H1 (cell line): ENCODE measurements at regions not wholly inside any gene's neighbourhood (a gene's known extent, or its start where the extent isn't known, plus 50 kb on each side); places are given as distances from the start of the nearest gene placed in this dataset.

Experiments used
- CTCF ChIA-PET: fragments of 300-600 bp; sonication (Branson Sonifier 250); formaldehyde crosslinking; loops from one replicate; lab custom pipeline; 2021; ENCODE audit not compliant: partially characterized antibody; lab: Charles Lee
- POLR2A ChIA-PET: fragments of 300-600 bp; sonication (Branson Sonifier 250); formaldehyde crosslinking; loops from one replicate; lab custom pipeline; 2021; ENCODE audit warnings: inconsistent platforms; ENCODE audit not compliant: partially characterized antibody; lab: Charles Lee
- DNase-seq, 2 experiments: peaks; one replicate each; pipeline versions ENCODE4 v3.0.0 to v3.0.0-alpha.2; 2010 to 2022; ENCODE audit warnings: low spot score in 2 of 2, low read depth in 1 of 2, mixed read lengths in 1 of 2
- FAIRE-seq: peaks from 2 replicates; lab custom pipeline; 2011; peaks lifted over from hg19 to GRCh38; lab: Jason Lieb, UNC
- H2AFZ ChIP-seq: 2 replicates; pipeline ENCODE4 v1.8.1; 2012; ENCODE audit warnings: low read length, inconsistent platforms
- H2AK5ac ChIP-seq: 2 replicates; pipeline ENCODE4 v1.6.1; 2013; ENCODE audit warnings: low read depth, low read length
- H2BK120ac ChIP-seq: replicated peaks from 2 replicates; pipeline ENCODE3; 2013; ENCODE audit warnings: low read depth, low read length, inconsistent platforms
- H2BK12ac ChIP-seq: 2 replicates; pipeline ENCODE4 v1.6.1; 2013; ENCODE audit warnings: low read depth, low read length
- H2BK15ac ChIP-seq: 2 replicates; pipeline ENCODE4 v1.6.1; 2013; ENCODE audit warnings: low read length
- H2BK20ac ChIP-seq: 2 replicates; pipeline ENCODE4 v1.6.1; 2013; ENCODE audit warnings: low read length
- H2BK5ac ChIP-seq: 2 replicates; pipeline ENCODE4 v1.6.1; 2013; ENCODE audit warnings: low read depth, low read length
- H3K14ac ChIP-seq: 2 replicates; pipeline ENCODE4 v1.6.1; 2013; ENCODE audit warnings: inconsistent platforms; ENCODE audit not compliant: insufficient read length
- H3K18ac ChIP-seq: 2 replicates; pipeline ENCODE4 v1.6.1; 2013; ENCODE audit warnings: low read length; ENCODE audit errors: extremely low read depth
- H3K23ac ChIP-seq: 2 replicates; pipeline ENCODE4 v1.6.1; 2013; ENCODE audit warnings: inconsistent platforms; ENCODE audit not compliant: insufficient read length
- H3K23me2 ChIP-seq: 2 replicates; pipeline ENCODE4 v1.6.1; 2013; ENCODE audit warnings: low read depth, low read length
- H3K27ac ChIP-seq: 2 replicates; pipeline ENCODE4 v1.6.1; 2011; ENCODE audit warnings: low read depth, low read length, inconsistent platforms
- H3K27me3 ChIP-seq, 4 experiments: replicated peaks in 1 of 4; 1 replicate in 1 of 4; 2 replicates in 3 of 4; pipeline versions ENCODE4 v1.6.1 to v1.8.1; 2011 to 2013; ENCODE audit warnings: low read length in 3 of 4, mild to moderate bottlenecking in 3 of 4, inconsistent platforms in 2 of 4, mixed read lengths in 2 of 4, moderate library complexity in 1 of 4; ENCODE audit not compliant: control insufficient read depth in 3 of 4, insufficient read depth in 3 of 4; ENCODE audit errors: extremely low read depth in 1 of 4
- H3K36me3 ChIP-seq, 4 experiments: 2 replicates each; pipeline versions ENCODE4 v1.6.1 to v1.8.1; 2011 to 2013; ENCODE audit warnings: mild to moderate bottlenecking in 4 of 4, low read length in 3 of 4, moderate library complexity in 2 of 4, control low read depth in 1 of 4, inconsistent platforms in 1 of 4; ENCODE audit not compliant: insufficient read depth in 4 of 4, control insufficient read depth in 2 of 4
- H3K4ac ChIP-seq: replicated peaks from 2 replicates; pipeline ENCODE3; 2013; ENCODE audit warnings: low read length, low read depth, mixed read lengths, inconsistent platforms; ENCODE audit not compliant: insufficient read length
- H3K4me1 ChIP-seq, 4 experiments: replicated peaks in 1 of 4; 1 replicate in 1 of 4; 2 replicates in 3 of 4; pipeline versions ENCODE4 v1.6.1 to v1.8.1; 2011 to 2013; ENCODE audit warnings: low read length in 3 of 4, inconsistent platforms in 2 of 4, mixed read lengths in 1 of 4; ENCODE audit not compliant: insufficient read depth in 4 of 4, control insufficient read depth in 3 of 4
- H3K4me2 ChIP-seq, 2 experiments: 2 replicates each; pipeline versions ENCODE4 v1.6.1 to v1.8.1; 2011 to 2013; ENCODE audit warnings: low read depth in 2 of 2, low read length in 2 of 2, control low read depth in 1 of 2, inconsistent platforms in 1 of 2, mild to moderate bottlenecking in 1 of 2; ENCODE audit not compliant: insufficient read depth in 1 of 2
- H3K4me3 ChIP-seq, 4 experiments: fragments of 200-600, 300-600 bp in 1 of 4; sonication (generic), shearing (Covaris generic), sonication (Bioruptor Twin) in 1 of 4; 2 replicates each; pipeline versions ENCODE4 v1.5.1 to v1.8.1; 2011 to 2016; ENCODE audit warnings: low read length in 4 of 4, low read depth in 3 of 4, control low read depth in 2 of 4, inconsistent platforms in 2 of 4, mild to moderate bottlenecking in 2 of 4, mixed read lengths in 1 of 4, moderate library complexity in 1 of 4; ENCODE audit not compliant: insufficient read depth in 2 of 4; ENCODE audit errors: extremely low read depth in 1 of 4
- H3K56ac ChIP-seq: replicated peaks from 2 replicates; pipeline ENCODE3; 2013; ENCODE audit warnings: low read depth, mild to moderate bottlenecking, mixed read lengths, low read length, inconsistent platforms; ENCODE audit not compliant: insufficient read length
- H3K79me1 ChIP-seq: 2 replicates; pipeline ENCODE4 v1.6.1; 2013; ENCODE audit warnings: low read depth, low read length, control low read depth
- H3K79me2 ChIP-seq, 2 experiments: 2 replicates each; pipeline versions ENCODE4 v1.6.1 to v1.8.1; 2012 to 2013; ENCODE audit warnings: low read length in 2 of 2, mild to moderate bottlenecking in 2 of 2, inconsistent platforms in 1 of 2; ENCODE audit not compliant: insufficient read depth in 2 of 2, control insufficient read depth in 1 of 2
- H3K9ac ChIP-seq, 4 experiments: replicated peaks in 1 of 4; 1 replicate in 1 of 4; 2 replicates in 3 of 4; pipeline versions ENCODE4 v1.6.1 to v1.8.1; 2011 to 2013; ENCODE audit warnings: low read depth in 3 of 4, low read length in 3 of 4, control low read depth in 2 of 4, mild to moderate bottlenecking in 2 of 4, moderate library complexity in 2 of 4, inconsistent platforms in 1 of 4; ENCODE audit errors: extremely low read depth in 1 of 4
- H3K9me3 ChIP-seq, 2 experiments: 2 replicates each; pipeline versions ENCODE4 v1.6.1 to v1.8.1; 2012 to 2013; ENCODE audit warnings: mild to moderate bottlenecking in 2 of 2, moderate library complexity in 2 of 2, control low read depth in 1 of 2, inconsistent platforms in 1 of 2, low read depth in 1 of 2, low read length in 1 of 2, mixed read lengths in 1 of 2; ENCODE audit not compliant: insufficient read depth in 2 of 2
- H4K20me1 ChIP-seq, 2 experiments: replicated peaks in 1 of 2; 2 replicates each; pipeline versions ENCODE3 to v1.8.1; 2011 to 2013; ENCODE audit warnings: inconsistent platforms in 2 of 2, low read length in 2 of 2, mild to moderate bottlenecking in 1 of 2; ENCODE audit not compliant: insufficient read depth in 2 of 2, control insufficient read depth in 1 of 2
- H4K5ac ChIP-seq: 2 replicates; pipeline ENCODE4 v1.6.1; 2013; ENCODE audit warnings: low read length, low read depth, mixed read lengths, inconsistent platforms; ENCODE audit not compliant: insufficient read length
- H4K8ac ChIP-seq: 2 replicates; pipeline ENCODE4 v1.8.0; 2013; ENCODE audit warnings: mild to moderate bottlenecking, moderate library complexity, low read length, inconsistent platforms; ENCODE audit not compliant: insufficient read depth; ENCODE audit errors: extremely low read depth
- H4K91ac ChIP-seq: replicated peaks from 2 replicates; pipeline ENCODE3; 2013; ENCODE audit warnings: low read length, mixed read lengths, inconsistent platforms; ENCODE audit not compliant: insufficient read length
- SIX5 ChIP-seq: IDR thresholded peaks from 2 replicates; pipeline ENCODE4 v1.6.1; 2011; ENCODE audit warnings: mild to moderate bottlenecking, low read depth, low read length
- SP4 ChIP-seq: IDR thresholded peaks from 2 replicates; pipeline ENCODE4 v1.6.1; 2012; ENCODE audit warnings: low read length, inconsistent platforms
- YY1 ChIP-seq: IDR thresholded peaks from 2 replicates; pipeline ENCODE4 v1.6.1; 2011; ENCODE audit warnings: low read depth, mild to moderate bottlenecking, low read length
- TF ChIP-seq, protein P1 (sequence below), 3 experiments: IDR thresholded peaks; 1 replicate in 2 of 3; 2 replicates in 1 of 3; pipeline versions ENCODE4 v1.5.1 to v1.6.1; 2011; ENCODE audit warnings: low read length in 3 of 3, mild to moderate bottlenecking in 3 of 3, inconsistent platforms in 2 of 3, low read depth in 1 of 3, moderate library complexity in 1 of 3; ENCODE audit not compliant: insufficient read depth in 1 of 3; ENCODE audit errors: control extremely low read depth in 1 of 3

DNA sequence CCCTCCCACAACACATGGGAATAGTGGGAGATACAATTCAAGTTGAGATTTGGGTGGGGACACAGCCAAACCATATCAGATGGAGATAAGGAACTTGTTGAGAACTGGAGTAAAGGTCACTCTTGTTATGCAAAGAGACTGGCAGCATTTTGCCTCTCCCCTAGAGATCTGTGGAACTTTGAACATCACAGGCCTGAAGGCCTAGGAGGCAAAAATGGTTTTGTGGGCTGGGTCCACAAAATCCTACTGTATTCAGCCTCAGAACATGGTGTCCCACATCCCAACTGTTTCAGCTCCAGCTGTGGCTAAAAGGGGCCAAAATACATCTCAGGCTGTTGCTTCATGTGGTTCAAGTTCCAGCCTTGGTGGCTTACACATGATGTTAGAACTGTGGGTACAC, 1247.8 kb upstream of the IGFBP7 start:
- no peak overlapping the region for H3K18ac ChIP-seq
- no peaks in the 10 kb centered on the region for H3K23me2 ChIP-seq
- H3K36me3 ChIP-seq, result no peaks in the 10 kb centered on the region; a peak in 1 of 8 replicates
- H2AFZ ChIP-seq, result no peak overlapping the region
- no peak overlapping the region for H4K91ac ChIP-seq
- H3K4me3 ChIP-seq, result no peak overlapping the region
- POLR2A ChIA-PET, result no interaction called here
- CTCF ChIA-PET, result no interaction called here
- no peaks in the 10 kb centered on the region for H4K20me1 ChIP-seq
- H3K4ac ChIP-seq, result no peak overlapping the region
- H3K9me3 ChIP-seq, result peaks cover 20 to 22% of the 10 kb centered on the region in 2 experiments
- H3K56ac ChIP-seq, result no peak overlapping the region
- H2BK20ac ChIP-seq, result no peak overlapping the region
- no peak overlapping the region for H2BK120ac ChIP-seq
- H3K9ac ChIP-seq, result no peak overlapping the region
- FAIRE-seq (no peak), DNase-seq (no peak)
- H3K27ac ChIP-seq, result no peak overlapping the region
- no peak overlapping the region for H3K4me2 ChIP-seq
- no peak overlapping the region for H4K8ac ChIP-seq
- H3K23ac ChIP-seq, result no peak overlapping the region
- H2BK15ac ChIP-seq, result no peak overlapping the region
- H3K14ac ChIP-seq, result no peak overlapping the region
- H4K5ac ChIP-seq, result no peak overlapping the region
- H3K27me3 ChIP-seq, result no peaks in the 10 kb centered on the region
- no peaks in the 10 kb centered on the region for H3K79me1 ChIP-seq
- H3K79me2 ChIP-seq, result no peaks in the 10 kb centered on the region
- H2BK12ac ChIP-seq, result no peak overlapping the region
- H2AK5ac ChIP-seq, result no peak overlapping the region
- TF ChIP-seq SP4 (no peak), SIX5 (no peak), YY1 (no peak)
- TF ChIP-seq, protein P1, sequence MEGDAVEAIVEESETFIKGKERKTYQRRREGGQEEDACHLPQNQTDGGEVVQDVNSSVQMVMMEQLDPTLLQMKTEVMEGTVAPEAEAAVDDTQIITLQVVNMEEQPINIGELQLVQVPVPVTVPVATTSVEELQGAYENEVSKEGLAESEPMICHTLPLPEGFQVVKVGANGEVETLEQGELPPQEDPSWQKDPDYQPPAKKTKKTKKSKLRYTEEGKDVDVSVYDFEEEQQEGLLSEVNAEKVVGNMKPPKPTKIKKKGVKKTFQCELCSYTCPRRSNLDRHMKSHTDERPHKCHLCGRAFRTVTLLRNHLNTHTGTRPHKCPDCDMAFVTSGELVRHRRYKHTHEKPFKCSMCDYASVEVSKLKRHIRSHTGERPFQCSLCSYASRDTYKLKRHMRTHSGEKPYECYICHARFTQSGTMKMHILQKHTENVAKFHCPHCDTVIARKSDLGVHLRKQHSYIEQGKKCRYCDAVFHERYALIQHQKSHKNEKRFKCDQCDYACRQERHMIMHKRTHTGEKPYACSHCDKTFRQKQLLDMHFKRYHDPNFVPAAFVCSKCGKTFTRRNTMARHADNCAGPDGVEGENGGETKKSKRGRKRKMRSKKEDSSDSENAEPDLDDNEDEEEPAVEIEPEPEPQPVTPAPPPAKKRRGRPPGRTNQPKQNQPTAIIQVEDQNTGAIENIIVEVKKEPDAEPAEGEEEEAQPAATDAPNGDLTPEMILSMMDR (IDR thresholded peaks at IDR 0.05; ENCODE audit: control extremely low read depth in 1 of 3, insufficient read depth in 1 of 3, low read depth in 1 of 3, low read length in 3 of 3), result no peak
- TF ChIP-seq, all 59 proteins: peak for 0
- Histone ChIP-seq H3K4me1 (no peaks in the 10 kb centered on the region), H2BK5ac (no peak overlapping the region)
